ENCODE measurements at regions not wholly inside any gene's neighbourhood (a gene's known extent, or its start where the extent isn't known, plus 50 kb on each side); places are given as distances from the start of the nearest gene placed in this dataset.

DNA sequence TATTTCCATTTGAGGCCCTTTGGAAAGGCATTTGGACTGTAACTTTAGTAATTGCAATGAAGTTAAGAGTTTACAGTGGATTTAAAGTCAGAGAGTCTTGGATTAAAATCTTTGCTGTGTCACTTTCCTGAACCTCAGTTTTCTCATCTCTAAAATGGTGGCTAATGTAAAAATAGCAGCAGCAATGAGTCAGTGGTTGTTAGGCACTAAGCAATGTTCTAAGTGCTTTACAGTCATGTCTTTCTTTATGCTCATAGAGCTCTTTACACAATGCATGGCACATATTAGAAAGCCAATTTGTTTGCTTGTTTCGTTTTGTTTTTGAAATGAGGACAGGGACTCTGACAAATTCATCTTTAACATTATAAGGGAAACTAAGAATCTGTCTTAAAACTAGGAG is 222.7 kb upstream of the DNAJC19 start:
- TF ChIP-seq POLR2A (IDR thresholded peaks at IDR 0.05) (no peak), CTCF (IDR thresholded peaks at IDR 0.05) (no peak)

All from adrenal gland (tissue), 5 donors.